Ectodermal cell (in vitro differentiated cells): ENCODE measurements at regions not wholly inside any gene's neighbourhood (a gene's known extent, or its start where the extent isn't known, plus 50 kb on each side); places are given as distances from the start of the nearest gene placed in this dataset.
"Not testable (repeated sequence)": the region's sequence is repeated elsewhere in the genome, so short reads cannot be mapped to it uniquely, and the experiment has no call there.

Experiments
- H3K27ac ChIP-seq: 2 replicates; pipeline ENCODE4 v1.7.0; 2013; ENCODE audit warnings: mild to moderate bottlenecking, low read depth, low read length; ENCODE audit not compliant: insufficient read depth, poor library complexity, severe bottlenecking
- H3K27me3 ChIP-seq: 2 replicates; pipeline ENCODE4 v1.7.0; 2013; ENCODE audit warnings: mild to moderate bottlenecking, low read length; ENCODE audit not compliant: insufficient read depth, control insufficient read depth, poor library complexity, severe bottlenecking
- H3K36me3 ChIP-seq: one replicate; pipeline ENCODE4 v1.7.0; 2013; ENCODE audit warnings: low read length; ENCODE audit not compliant: control insufficient read depth, insufficient read depth
- H3K4me1 ChIP-seq: one replicate; pipeline ENCODE4 v1.7.0; 2013; ENCODE audit warnings: low read length; ENCODE audit not compliant: control insufficient read depth, insufficient read depth
- H3K4me3 ChIP-seq: 2 replicates; pipeline ENCODE4 v1.7.0; 2013; ENCODE audit warnings: low read depth, low read length, control low read depth; ENCODE audit not compliant: insufficient read depth
- H3K9me3 ChIP-seq: 2 replicates; pipeline ENCODE4 v1.7.0; 2013; ENCODE audit warnings: mild to moderate bottlenecking, low read length, moderate library complexity; ENCODE audit not compliant: control insufficient read depth
- WGBS, 2 experiments: methylation state at CpG; one replicate each; pipeline ENCODE4 v1.1.7; 2013; ENCODE audit warnings: missing lambda C conversion rate in 2 of 2; 5-methylcytosine and 5-hydroxymethylcytosine counted together

DNA sequence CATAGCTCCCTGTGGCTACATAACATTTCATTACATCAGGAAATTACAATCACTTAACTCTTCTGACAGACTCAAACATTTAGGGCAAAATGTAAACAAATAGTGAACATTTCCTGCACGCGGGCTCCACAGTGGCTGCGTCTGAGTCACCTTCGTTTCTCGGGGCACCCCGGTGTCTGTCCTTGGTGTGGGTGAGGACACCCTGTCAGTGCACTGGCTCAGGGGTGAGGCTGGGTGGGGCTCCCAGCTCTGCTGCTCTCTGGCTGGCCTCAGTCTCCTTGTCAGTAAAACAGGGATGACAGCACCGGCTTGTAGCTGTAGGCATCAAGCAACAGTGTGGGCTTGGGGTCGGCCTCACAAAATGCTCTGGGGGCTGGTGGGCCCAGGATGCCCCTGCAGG is 237.1 kb upstream of the SHH start:
- Histone ChIP-seq H3K27me3 (no peaks in the 10 kb centered on the region), H3K4me1 (no peaks in the 10 kb centered on the region), H3K36me3 (no peaks in the 10 kb centered on the region), H3K4me3 (no peak overlapping the region), H3K27ac (no peak overlapping the region), H3K9me3 (no peaks in the 10 kb centered on the region)
- WGBS, 2 experiments = 84 to 85% methylated on average over 8 of the region's 8 CpGs

DNA sequence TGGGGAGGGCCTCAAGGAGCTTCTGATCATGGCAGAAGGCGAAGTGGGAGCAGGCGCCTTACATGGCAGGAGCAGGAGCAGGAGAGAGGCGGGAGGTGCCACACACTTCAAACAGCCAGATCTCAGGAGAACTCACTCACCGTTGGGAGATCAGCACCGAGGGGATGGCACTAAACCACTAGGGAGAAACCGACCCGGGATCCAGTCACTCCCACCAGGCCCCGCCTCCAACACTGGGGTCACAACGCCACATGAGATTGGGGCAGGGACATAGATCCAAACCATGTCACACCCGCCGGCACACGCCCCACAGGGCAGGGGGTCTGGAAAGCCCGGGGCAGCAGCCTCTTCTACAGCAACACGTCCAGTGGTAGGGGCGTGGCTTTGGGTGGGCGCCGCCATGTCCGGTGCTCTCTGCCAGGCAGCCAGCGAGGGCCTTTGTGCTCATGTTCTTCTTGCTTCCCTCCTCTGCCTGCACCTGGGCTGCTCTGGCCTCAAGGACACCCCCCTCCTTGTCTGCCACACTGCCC is 233.8 kb upstream of the SHH start:
- Histone ChIP-seq H3K27ac (no peak overlapping the region), H3K36me3 (no peaks in the 10 kb centered on the region), H3K4me1 (no peaks in the 10 kb centered on the region), H3K27me3 (no peaks in the 10 kb centered on the region), H3K9me3 (no peaks in the 10 kb centered on the region), H3K4me3 (no peak overlapping the region)
- WGBS, 2 experiments = 91 to 92% methylated on average over 19 of the region's 19 CpGs

DNA sequence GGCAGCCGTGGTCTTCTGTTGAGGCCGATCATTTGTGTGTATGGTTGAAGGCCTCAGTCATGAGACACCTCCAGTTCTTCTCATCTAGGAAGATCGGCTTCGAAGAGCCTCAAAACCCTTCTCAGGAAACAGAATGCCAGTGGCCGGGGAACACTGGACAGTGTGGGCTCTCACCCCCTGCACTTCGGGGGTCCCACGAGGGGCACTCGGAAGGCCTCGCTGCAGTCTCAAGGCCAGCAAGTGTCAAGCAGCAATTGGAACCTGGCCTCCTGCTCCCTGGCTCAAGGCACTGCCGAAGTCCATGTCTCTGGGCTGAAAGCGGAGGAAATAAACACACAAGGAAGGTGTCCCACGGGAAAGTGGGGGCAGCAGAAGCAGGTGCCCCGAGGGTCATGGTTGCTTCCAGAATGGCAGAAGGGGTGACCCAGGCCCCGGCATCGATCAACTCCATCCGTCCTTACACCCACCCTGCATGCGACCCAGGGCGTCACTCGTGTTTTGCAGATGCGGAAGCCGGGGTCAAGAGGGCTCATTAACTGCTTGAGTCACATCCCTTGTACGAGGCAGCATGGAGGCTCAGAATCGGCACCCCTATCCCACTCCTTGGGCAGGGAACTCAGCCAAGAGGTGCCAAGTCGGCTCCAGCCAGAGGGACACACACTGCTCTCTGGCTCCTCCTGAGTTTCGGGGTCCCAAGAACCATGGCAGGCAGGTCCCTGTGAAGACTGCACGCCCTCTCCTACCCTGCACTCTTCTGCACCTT is 231.3 kb upstream of the SHH start:
- no peak overlapping the region for H3K27ac ChIP-seq
- H3K4me3 ChIP-seq = no peak overlapping the region
- no peaks in the 10 kb centered on the region for H3K36me3 ChIP-seq
- H3K27me3 ChIP-seq = no peaks in the 10 kb centered on the region
- 94% methylated on average over 26 of the region's 26 CpGs for WGBS, 2 experiments
- H3K9me3 ChIP-seq = no peaks in the 10 kb centered on the region
- H3K4me1 ChIP-seq = no peaks in the 10 kb centered on the region

DNA sequence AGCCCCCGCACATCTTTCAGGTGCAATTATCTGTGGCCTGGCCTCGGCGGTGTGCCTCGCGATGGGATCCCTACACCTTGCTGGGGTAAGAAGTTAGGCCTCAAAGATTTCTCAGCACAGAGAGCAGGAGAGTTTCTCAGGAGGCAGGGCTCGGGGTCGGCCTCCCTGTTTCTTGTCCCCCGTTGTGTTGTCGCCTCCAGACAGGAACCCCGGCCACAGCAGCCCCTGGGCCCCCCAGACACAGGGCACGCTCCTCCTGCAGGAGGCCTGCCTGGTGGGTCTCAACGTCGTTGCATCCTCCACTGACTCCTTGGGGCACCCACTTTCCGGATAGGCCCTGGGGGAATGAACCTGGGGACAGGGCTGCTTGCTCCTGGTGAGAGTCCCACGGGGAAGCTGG is 229.1 kb upstream of the SHH start:
- no peak overlapping the region for H3K27ac ChIP-seq
- no peaks in the 10 kb centered on the region for H3K4me1 ChIP-seq
- WGBS, 2 experiments = 85 to 86% methylated on average over 15 of the region's 15 CpGs
- no peaks in the 10 kb centered on the region for H3K36me3 ChIP-seq
- no peaks in the 10 kb centered on the region for H3K27me3 ChIP-seq
- H3K9me3 ChIP-seq = no peaks in the 10 kb centered on the region
- no peak overlapping the region for H3K4me3 ChIP-seq

DNA sequence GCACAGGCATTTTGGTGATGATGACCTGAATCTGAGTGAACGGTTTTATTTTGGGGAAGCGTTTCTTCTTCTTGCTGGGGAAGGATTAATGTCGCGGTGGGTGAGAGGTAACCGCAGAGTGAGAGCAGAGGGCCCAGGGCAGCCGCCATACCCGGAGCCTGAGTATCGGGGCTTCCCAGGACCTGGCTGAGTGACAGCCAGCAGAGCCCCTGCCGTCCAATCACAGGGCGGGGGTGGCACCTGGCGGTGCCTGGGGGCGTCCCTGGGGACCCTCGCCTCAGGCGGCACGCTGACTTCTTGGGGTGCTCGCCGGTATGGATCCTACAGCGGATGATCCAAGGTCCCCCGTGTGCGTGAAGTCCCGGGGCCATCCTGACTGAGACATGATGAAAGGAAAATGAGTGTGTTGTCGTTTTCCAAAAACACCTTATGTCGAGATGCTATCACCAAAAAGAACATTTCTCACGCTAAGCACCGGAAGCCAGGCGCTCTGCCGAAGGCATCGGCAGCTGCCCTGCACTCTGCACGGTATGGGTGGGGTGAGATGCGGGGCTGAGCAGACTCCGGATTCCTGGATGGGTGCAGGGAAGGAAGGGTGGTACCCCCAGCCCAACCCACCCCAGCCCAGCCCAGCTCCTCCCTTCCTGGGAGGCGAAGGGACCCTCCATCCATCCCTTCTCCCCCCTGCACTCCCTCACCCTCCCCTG is 227.9 kb upstream of the SHH start:
- Histone ChIP-seq H3K27ac (no peak overlapping the region), H3K9me3 (no peaks in the 10 kb centered on the region), H3K4me3 (no peak overlapping the region), H3K27me3 (no peaks in the 10 kb centered on the region), H3K36me3 (no peaks in the 10 kb centered on the region), H3K4me1 (no peaks in the 10 kb centered on the region)
- 94 to 96% methylated on average over 32 of the region's 32 CpGs for WGBS, 2 experiments

DNA sequence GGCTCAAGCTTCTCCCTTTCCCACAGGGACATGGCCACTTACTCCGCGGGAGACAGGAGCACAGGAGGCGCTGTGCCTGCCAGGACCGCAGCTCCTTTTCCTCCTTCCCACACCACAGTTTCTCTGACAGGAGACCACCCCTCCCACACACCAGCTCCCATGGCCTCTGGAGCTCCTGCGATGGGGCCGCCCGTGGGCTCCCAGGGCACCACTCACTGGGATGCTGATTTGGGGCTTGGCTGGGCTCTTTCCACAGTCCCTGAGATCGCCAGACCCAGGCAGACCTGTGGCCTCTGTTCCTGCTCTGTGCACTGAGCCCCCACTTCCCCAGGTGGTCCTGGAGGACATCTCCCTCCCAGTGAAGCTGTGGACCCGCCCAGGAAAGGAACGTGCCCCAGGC is 226.9 kb upstream of the SHH start:
- no peaks in the 10 kb centered on the region for H3K36me3 ChIP-seq
- WGBS, 2 experiments = 89 to 92% methylated on average over 10 of the region's 10 CpGs
- H3K4me1 ChIP-seq = no peaks in the 10 kb centered on the region
- H3K9me3 ChIP-seq = no peaks in the 10 kb centered on the region
- no peaks in the 10 kb centered on the region for H3K27me3 ChIP-seq
- H3K27ac ChIP-seq = no peak overlapping the region
- H3K4me3 ChIP-seq = no peak overlapping the region

DNA sequence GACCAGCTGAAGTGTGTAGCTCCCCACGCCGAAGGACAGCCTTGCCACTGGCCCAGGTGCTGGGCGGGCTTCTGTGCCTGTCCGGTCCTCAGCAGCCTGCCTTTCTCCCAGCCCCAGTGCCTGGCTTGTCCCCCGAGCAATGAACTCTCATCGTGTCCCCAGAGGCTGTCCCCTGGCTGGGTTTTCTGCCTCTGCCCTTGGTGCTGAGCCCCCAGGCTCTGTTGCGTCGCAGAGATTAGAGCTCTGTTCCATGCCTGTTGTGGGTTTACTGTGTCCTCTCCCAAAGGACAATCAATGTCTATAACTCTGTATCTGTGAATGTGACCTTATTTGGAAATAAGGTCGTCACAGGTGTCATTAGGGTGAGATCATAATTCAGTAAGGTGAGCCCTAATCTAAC is 226.1 kb upstream of the SHH start:
- H3K4me1 ChIP-seq = no peaks in the 10 kb centered on the region
- H3K27me3 ChIP-seq = no peaks in the 10 kb centered on the region
- 78 to 79% methylated on average over 9 of the region's 9 CpGs for WGBS, 2 experiments
- H3K9me3 ChIP-seq = no peaks in the 10 kb centered on the region
- H3K4me3 ChIP-seq = no peak overlapping the region
- H3K27ac ChIP-seq = no peak overlapping the region
- no peaks in the 10 kb centered on the region for H3K36me3 ChIP-seq

DNA sequence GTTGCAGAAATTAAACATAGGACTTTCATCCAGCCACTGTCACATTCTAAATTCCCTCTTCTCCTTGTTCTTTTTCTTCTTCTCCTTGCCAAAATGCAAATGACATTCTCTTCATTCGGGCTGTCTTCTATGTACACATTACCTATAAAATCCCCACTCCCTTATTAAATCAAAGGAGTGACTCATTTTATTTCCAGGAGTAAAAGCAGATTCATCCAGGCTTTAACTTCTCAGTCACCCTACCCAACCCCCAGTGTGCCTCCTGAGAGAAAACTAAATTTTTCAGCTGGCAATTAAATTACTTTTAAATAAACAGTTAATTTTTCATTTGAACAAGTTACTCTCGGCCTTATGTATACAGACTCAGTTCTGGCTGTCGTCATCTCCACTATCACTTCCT is 223.9 kb upstream of the SHH start:
- Histone ChIP-seq H3K27me3 (no peaks in the 10 kb centered on the region), H3K9me3 (no peaks in the 10 kb centered on the region), H3K4me3 (no peak overlapping the region), H3K36me3 (no peaks in the 10 kb centered on the region), H3K27ac (no peak overlapping the region), H3K4me1 (no peaks in the 10 kb centered on the region)
- WGBS, 2 experiments = 88 to 89% methylated on average over 3 of the region's 3 CpGs

DNA sequence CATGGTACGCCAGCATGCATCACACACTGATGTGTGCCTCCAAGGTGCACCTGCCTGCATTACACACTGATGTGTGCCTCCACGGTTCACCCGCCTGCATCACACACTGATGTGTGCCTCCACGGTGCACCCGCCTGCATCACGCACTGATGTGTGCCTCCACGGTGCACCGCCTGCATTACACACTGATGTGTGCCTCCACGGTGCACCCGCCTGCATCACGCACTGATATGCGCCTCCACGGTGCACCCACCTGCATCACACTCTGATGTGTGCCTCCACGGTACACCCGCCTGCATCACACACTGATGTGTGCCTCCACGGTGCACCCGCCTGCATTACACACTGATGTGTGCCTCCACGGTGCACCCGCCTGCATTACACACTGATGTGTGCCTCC is 223.1 kb upstream of the SHH start:
- not testable (repeated sequence) for H3K36me3 ChIP-seq, H3K27me3 ChIP-seq, H3K4me1 ChIP-seq, H3K27ac ChIP-seq, H3K4me3 ChIP-seq, H3K9me3 ChIP-seq
- WGBS, 2 experiments = 95 to 96% methylated on average over 19 of the region's 19 CpGs

DNA sequence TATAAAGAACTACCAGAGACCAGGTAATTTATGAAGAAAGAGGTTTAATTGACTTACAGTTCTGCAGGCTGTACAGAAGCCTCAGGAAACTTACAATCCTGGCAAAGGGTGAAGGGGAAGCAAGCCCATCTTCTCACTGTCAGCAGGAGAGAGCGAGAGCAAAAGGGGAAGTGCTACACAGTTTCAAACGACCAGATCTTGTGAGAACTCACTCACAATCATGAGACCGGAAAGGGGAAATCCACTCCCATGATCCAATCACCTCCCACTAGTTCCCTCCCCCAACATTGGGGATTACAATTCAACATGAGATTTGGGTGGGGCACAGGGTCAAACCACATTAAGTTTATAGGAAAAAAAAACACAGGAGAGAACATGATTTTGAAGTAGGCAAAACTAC is 222.1 kb upstream of the SHH start:
- H3K36me3 ChIP-seq = no peaks in the 10 kb centered on the region

More for the DNA sequence above, 222.1 kb upstream of the SHH start:
- no peak overlapping the region for H3K27ac ChIP-seq
- H3K9me3 ChIP-seq = no peaks in the 10 kb centered on the region
- no peaks in the 10 kb centered on the region for H3K27me3 ChIP-seq
- no peak overlapping the region for H3K4me3 ChIP-seq
- peaks cover 5% of the 10 kb centered on the region for H3K4me1 ChIP-seq
- 75 to 79% methylated on average over 3 of the region's 3 CpGs for WGBS, 2 experiments
